ENCODE measurements at regions not wholly inside any gene's neighbourhood (a gene's known extent, or its start where the extent isn't known, plus 50 kb on each side); places are given as distances from the start of the nearest gene placed in this dataset.
"Not testable (repeated sequence)": the region's sequence is repeated elsewhere in the genome, so short reads cannot be mapped to it uniquely, and the experiment has no call there.

- H2AFZ ChIP-seq (ENCODE audit: low read depth, low read length) = no peak overlapping the region
- no peak overlapping the region for H3K4me3 ChIP-seq (ENCODE audit: low read length)
- peaks cover 2% of the 10 kb centered on the region for H3K9me3 ChIP-seq (ENCODE audit: low read length)
- H3K27me3 ChIP-seq (ENCODE audit: insufficient read depth, low read length) = no peaks in the 10 kb centered on the region
- no peaks in the 10 kb centered on the region for H3K4me1 ChIP-seq (ENCODE audit: insufficient read depth, low read length)
- no peaks in the 10 kb centered on the region for H3K36me3 ChIP-seq (ENCODE audit: insufficient read depth, low read length)
Observed at GRCh38 chr4:127256500-127256899, 376.3 kb upstream of the INTU start.

GRCh38 chr4:127261476-127261875 is 371.3 kb upstream of the INTU start:
- Histone ChIP-seq H3K4me3 (ENCODE audit: low read length) (no peak overlapping the region), H3K27me3 (ENCODE audit: insufficient read depth, low read length) (no peaks in the 10 kb centered on the region), H3K36me3 (ENCODE audit: insufficient read depth, low read length) (no peaks in the 10 kb centered on the region), H3K9me3 (ENCODE audit: low read length) (peaks cover 2% of the 10 kb centered on the region), H2AFZ (ENCODE audit: low read depth, low read length) (peak overlapping the region; percentile 55), H3K4me1 (ENCODE audit: insufficient read depth, low read length) (no peaks in the 10 kb centered on the region)

- Histone ChIP-seq H2AFZ (ENCODE audit: low read depth, low read length) (no peak overlapping the region), H3K27me3 (ENCODE audit: insufficient read depth, low read length) (no peaks in the 10 kb centered on the region), H3K4me1 (ENCODE audit: insufficient read depth, low read length) (no peaks in the 10 kb centered on the region), H3K9me3 (ENCODE audit: low read length) (no peaks in the 10 kb centered on the region), H3K4me3 (ENCODE audit: low read length) (no peak overlapping the region), H3K36me3 (ENCODE audit: insufficient read depth, low read length) (no peaks in the 10 kb centered on the region)
Observed at GRCh38 chr4:127268367-127268766, 364.4 kb upstream of the INTU start.

- H3K36me3 ChIP-seq (ENCODE audit: insufficient read depth, low read length); H2AFZ ChIP-seq (ENCODE audit: low read depth, low read length); H3K4me1 ChIP-seq (ENCODE audit: insufficient read depth, low read length); H3K9me3 ChIP-seq (ENCODE audit: low read length); H3K27me3 ChIP-seq (ENCODE audit: insufficient read depth, low read length); H3K4me3 ChIP-seq (ENCODE audit: low read length): not testable (repeated sequence)
Observed at GRCh38 chr4:127277023-127277422, 355.7 kb upstream of the INTU start.

DNA sequence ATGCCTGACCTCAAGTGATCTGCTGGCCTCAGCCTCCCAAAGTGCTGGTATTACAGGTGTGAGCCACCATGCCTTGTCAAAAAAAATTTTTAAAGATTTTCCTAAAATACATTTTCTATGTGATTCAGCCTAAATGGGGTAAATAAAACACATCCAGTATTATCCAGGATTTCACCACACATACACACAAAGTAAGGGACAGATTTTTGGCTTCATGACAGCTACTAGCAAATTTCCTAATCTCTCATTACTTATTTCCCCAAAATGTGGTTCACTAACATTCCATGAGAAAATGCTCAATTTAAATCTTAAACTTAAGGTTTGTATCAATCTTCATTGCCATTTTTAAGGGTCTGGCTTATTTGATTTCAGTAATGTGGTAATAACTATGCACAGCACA is 348.5 kb upstream of the INTU start:
- no peak overlapping the region for H2AFZ ChIP-seq (ENCODE audit: low read depth, low read length)

GRCh38 chr4:127291316-127291715 is 341.4 kb upstream of the INTU start:
- H3K4me3 ChIP-seq (ENCODE audit: low read length) = no peak overlapping the region
- H3K36me3 ChIP-seq (ENCODE audit: insufficient read depth, low read length) = no peaks in the 10 kb centered on the region
- peaks cover 3% of the 10 kb centered on the region for H3K9me3 ChIP-seq (ENCODE audit: low read length)
- no peaks in the 10 kb centered on the region for H3K27me3 ChIP-seq (ENCODE audit: insufficient read depth, low read length)
- H2AFZ ChIP-seq (ENCODE audit: low read depth, low read length) = no peak overlapping the region
- H3K4me1 ChIP-seq (ENCODE audit: insufficient read depth, low read length) = no peaks in the 10 kb centered on the region

More for the DNA sequence above, 348.5 kb upstream of the INTU start:
- Histone ChIP-seq H3K9me3 (ENCODE audit: low read length) (no peaks in the 10 kb centered on the region), H3K4me3 (ENCODE audit: low read length) (no peak overlapping the region), H3K27me3 (ENCODE audit: insufficient read depth, low read length) (no peaks in the 10 kb centered on the region), H3K4me1 (ENCODE audit: insufficient read depth, low read length) (no peaks in the 10 kb centered on the region), H3K36me3 (ENCODE audit: insufficient read depth, low read length) (no peaks in the 10 kb centered on the region)

DNA sequence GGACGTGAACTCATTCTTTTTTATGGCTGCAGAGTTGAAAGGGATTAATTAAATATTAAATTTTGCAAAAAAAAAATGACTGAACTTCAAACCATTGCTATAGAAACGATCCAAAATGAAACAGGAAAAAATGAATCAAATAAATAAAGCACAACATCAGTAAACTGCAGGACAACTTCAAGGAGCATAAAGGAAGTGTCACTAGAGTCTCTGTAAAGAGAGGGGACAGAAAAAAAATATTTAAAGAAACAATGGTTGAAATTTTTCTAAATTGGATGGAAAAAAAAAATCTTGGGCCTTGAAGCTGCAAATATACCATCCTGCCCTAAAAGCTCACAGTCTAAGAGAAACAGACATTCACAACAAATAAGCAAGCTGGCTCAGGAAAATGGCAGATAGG is 339.3 kb upstream of the INTU start:
- no peak overlapping the region for H2AFZ ChIP-seq (ENCODE audit: low read depth, low read length)
- no peak overlapping the region for H3K4me3 ChIP-seq (ENCODE audit: low read length)
- H3K27me3 ChIP-seq (ENCODE audit: insufficient read depth, low read length) = no peaks in the 10 kb centered on the region
- H3K4me1 ChIP-seq (ENCODE audit: insufficient read depth, low read length) = no peaks in the 10 kb centered on the region
- H3K9me3 ChIP-seq (ENCODE audit: low read length) = peaks cover 3% of the 10 kb centered on the region
- no peaks in the 10 kb centered on the region for H3K36me3 ChIP-seq (ENCODE audit: insufficient read depth, low read length)

- no peaks in the 10 kb centered on the region for H3K27me3 ChIP-seq (ENCODE audit: insufficient read depth, low read length)
- H3K9me3 ChIP-seq (ENCODE audit: low read length) = no peaks in the 10 kb centered on the region
Observed at GRCh38 chr4:127304356-127304755, 328.4 kb upstream of the INTU start.

GRCh38 chr4:127307996-127308395 is 324.8 kb upstream of the INTU start:
- Histone ChIP-seq H3K4me3 (ENCODE audit: low read length) (no peak overlapping the region), H2AFZ (ENCODE audit: low read depth, low read length) (no peak overlapping the region), H3K4me1 (ENCODE audit: insufficient read depth, low read length) (no peaks in the 10 kb centered on the region), H3K27me3 (ENCODE audit: insufficient read depth, low read length) (no peaks in the 10 kb centered on the region), H3K9me3 (ENCODE audit: low read length) (no peaks in the 10 kb centered on the region), H3K36me3 (ENCODE audit: insufficient read depth, low read length) (no peaks in the 10 kb centered on the region)

More at GRCh38 chr4:127304356-127304755, 328.4 kb upstream of the INTU start:
- Histone ChIP-seq H3K4me3 (ENCODE audit: low read length) (no peak overlapping the region), H2AFZ (ENCODE audit: low read depth, low read length) (no peak overlapping the region), H3K36me3 (ENCODE audit: insufficient read depth, low read length) (no peaks in the 10 kb centered on the region), H3K4me1 (ENCODE audit: insufficient read depth, low read length) (no peaks in the 10 kb centered on the region)

GRCh38 chr4:127309369-127310102 is 323.2 kb upstream of the INTU start:
- no peaks in the 10 kb centered on the region for H3K27me3 ChIP-seq (ENCODE audit: insufficient read depth, low read length)
- no peaks in the 10 kb centered on the region for H3K4me1 ChIP-seq (ENCODE audit: insufficient read depth, low read length)
- no peak overlapping the region for H2AFZ ChIP-seq (ENCODE audit: low read depth, low read length)
- H3K4me3 ChIP-seq (ENCODE audit: low read length) = no peak overlapping the region
- no peaks in the 10 kb centered on the region for H3K9me3 ChIP-seq (ENCODE audit: low read length)
- no peaks in the 10 kb centered on the region for H3K36me3 ChIP-seq (ENCODE audit: insufficient read depth, low read length)

- H3K4me1 ChIP-seq (ENCODE audit: insufficient read depth, low read length) = no peaks in the 10 kb centered on the region
Observed at GRCh38 chr4:127311371-127311770, 321.4 kb upstream of the INTU start.

GRCh38 chr4:127311924-127312323 is 320.8 kb upstream of the INTU start:
- Histone ChIP-seq H3K4me3 (ENCODE audit: low read length) (no peak overlapping the region), H3K4me1 (ENCODE audit: insufficient read depth, low read length) (no peaks in the 10 kb centered on the region), H3K9me3 (ENCODE audit: low read length) (no peaks in the 10 kb centered on the region), H3K27me3 (ENCODE audit: insufficient read depth, low read length) (no peaks in the 10 kb centered on the region), H3K36me3 (ENCODE audit: insufficient read depth, low read length) (no peaks in the 10 kb centered on the region), H2AFZ (ENCODE audit: low read depth, low read length) (no peak overlapping the region)

More at GRCh38 chr4:127311371-127311770, 321.4 kb upstream of the INTU start:
- Histone ChIP-seq H3K36me3 (ENCODE audit: insufficient read depth, low read length) (no peaks in the 10 kb centered on the region), H3K9me3 (ENCODE audit: low read length) (no peaks in the 10 kb centered on the region), H3K27me3 (ENCODE audit: insufficient read depth, low read length) (no peaks in the 10 kb centered on the region), H3K4me3 (ENCODE audit: low read length) (no peak overlapping the region), H2AFZ (ENCODE audit: low read depth, low read length) (no peak overlapping the region)

DNA sequence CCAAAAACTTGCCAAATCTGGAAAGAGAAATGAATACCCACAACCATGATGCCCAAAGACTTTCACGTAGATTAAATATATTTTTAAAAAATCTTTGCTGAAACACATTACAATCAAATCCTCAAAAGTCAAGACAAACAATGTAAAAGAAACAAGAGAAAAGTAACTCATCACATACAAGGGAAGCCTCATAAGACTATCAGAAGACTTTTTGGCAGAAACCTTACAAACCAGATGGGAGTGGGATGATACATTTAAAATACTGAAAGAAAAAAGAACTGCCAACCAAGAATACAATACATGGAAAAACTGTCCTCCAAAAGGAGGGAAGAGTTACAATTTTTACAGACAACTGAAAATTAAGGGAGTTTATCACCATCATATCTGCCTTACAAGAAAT is 319.0 kb upstream of the INTU start:
- H3K4me1 ChIP-seq (ENCODE audit: insufficient read depth, low read length) = no peaks in the 10 kb centered on the region
- H2AFZ ChIP-seq (ENCODE audit: low read depth, low read length) = no peak overlapping the region
- no peaks in the 10 kb centered on the region for H3K27me3 ChIP-seq (ENCODE audit: insufficient read depth, low read length)
- no peaks in the 10 kb centered on the region for H3K9me3 ChIP-seq (ENCODE audit: low read length)
- H3K36me3 ChIP-seq (ENCODE audit: insufficient read depth, low read length) = no peaks in the 10 kb centered on the region
- H3K4me3 ChIP-seq (ENCODE audit: low read length) = no peak overlapping the region

GRCh38 chr4:127327491-127327890 is 305.3 kb upstream of the INTU start:
- H3K4me1 ChIP-seq (ENCODE audit: insufficient read depth, low read length) = no peaks in the 10 kb centered on the region
- no peaks in the 10 kb centered on the region for H3K27me3 ChIP-seq (ENCODE audit: insufficient read depth, low read length)
- no peaks in the 10 kb centered on the region for H3K36me3 ChIP-seq (ENCODE audit: insufficient read depth, low read length)
- H3K9me3 ChIP-seq (ENCODE audit: low read length) = no peaks in the 10 kb centered on the region
- H2AFZ ChIP-seq (ENCODE audit: low read depth, low read length) = no peak overlapping the region
- H3K4me3 ChIP-seq (ENCODE audit: low read length) = no peak overlapping the region

Measured in neuron (in vitro differentiated cells).